Panc1 (cell line): ENCODE measurements at regions not wholly inside any gene's neighbourhood (a gene's known extent, or its start where the extent isn't known, plus 50 kb on each side); places are given as distances from the start of the nearest gene placed in this dataset.

Source experiments
- CTCF ChIP-seq: fragments of 450-650 bp; IDR thresholded peaks from 2 replicates; pipeline ENCODE4 v1.5.1; 2017; ENCODE audit warnings: mild to moderate bottlenecking
- REST ChIP-seq, 2 experiments: IDR thresholded peaks; 2 replicates each; pipeline ENCODE4 v1.6.1; 2011 to 2012; ENCODE audit warnings: low read depth in 2 of 2, control low read depth in 1 of 2, low read length in 1 of 2, mild to moderate bottlenecking in 1 of 2, moderate library complexity in 1 of 2; ENCODE audit not compliant: insufficient read depth in 1 of 2

- TF ChIP-seq CTCF (no peak), REST (IDR thresholded peaks at IDR 0.05; ENCODE audit: insufficient read depth in 1 of 2, low read depth in 2 of 2, low read length in 1 of 2) (no peak)
These were observed 92.6 kb upstream of the VGLL4 start for GRCh38 chr3:11736136-11736833.
